GM12878 (cell line): ENCODE measurements at regions not wholly inside any gene's neighbourhood (a gene's known extent, or its start where the extent isn't known, plus 50 kb on each side); places are given as distances from the start of the nearest gene placed in this dataset.

Experiments used
- ATF7 ChIP-seq: fragments of 450-650 bp; IDR thresholded peaks from 2 replicates; pipeline ENCODE4 v1.6.1; 2016; ENCODE audit warnings: low read depth, mild to moderate bottlenecking
- CTCF ChIP-seq, 3 experiments: IDR thresholded peaks in 2 of 3; conservative IDR thresholded peaks in 1 of 3; 2 replicates each; pipeline ENCODE4 v1.5.1; 2011; ENCODE audit warnings: low read depth in 3 of 3, low read length in 3 of 3, mild to moderate bottlenecking in 3 of 3, control low read depth in 2 of 3, moderate library complexity in 2 of 3, inconsistent platforms in 1 of 3, mixed read lengths in 1 of 3; ENCODE audit not compliant: control insufficient read depth in 2 of 3, insufficient read depth in 1 of 3; ENCODE audit errors: extremely low read depth in 1 of 3
- EZH2 ChIP-seq: IDR thresholded peaks from 2 replicates; pipeline ENCODE4 v1.6.1; 2012; ENCODE audit warnings: low read depth, mild to moderate bottlenecking, control low read depth, inconsistent platforms, low read length, borderline replicate concordance; ENCODE audit not compliant: control insufficient read depth
- TF ChIP-seq, protein P1 (sequence below): IDR thresholded peaks from 2 replicates; pipeline ENCODE4 v1.6.1; 2012; ENCODE audit warnings: low read depth, low read length, improper control_type of control experiment

DNA sequence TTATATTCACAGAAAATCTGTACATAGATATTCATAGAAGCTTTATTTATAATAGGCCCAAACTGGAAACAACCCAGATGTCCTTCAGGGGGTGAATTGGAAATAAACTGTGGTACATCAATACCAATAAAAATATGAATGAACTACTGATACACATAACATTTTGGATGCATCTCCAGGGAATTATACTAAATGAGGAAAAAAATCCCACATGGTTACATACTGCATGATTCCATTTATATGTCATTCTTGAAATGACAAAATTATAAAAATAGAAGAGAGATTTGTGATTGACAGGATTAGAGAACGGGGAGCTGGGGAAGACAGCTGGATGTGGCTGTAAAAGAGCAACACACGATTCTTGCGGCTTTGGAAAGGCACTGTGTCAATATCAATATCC, 435.0 kb downstream of the TMEM182 start:
- TF ChIP-seq ATF7 (no peak), EZH2 (no peak), CTCF (IDR thresholded peaks at IDR 0.05 in 2 of 3, conservative IDR thresholded peaks at IDR 0.05 in 1 of 3; ENCODE audit: control insufficient read depth in 2 of 3, extremely low read depth in 1 of 3, insufficient read depth in 1 of 3, low read depth in 3 of 3, low read length in 3 of 3) (no peak)
- TF ChIP-seq, protein P1, sequence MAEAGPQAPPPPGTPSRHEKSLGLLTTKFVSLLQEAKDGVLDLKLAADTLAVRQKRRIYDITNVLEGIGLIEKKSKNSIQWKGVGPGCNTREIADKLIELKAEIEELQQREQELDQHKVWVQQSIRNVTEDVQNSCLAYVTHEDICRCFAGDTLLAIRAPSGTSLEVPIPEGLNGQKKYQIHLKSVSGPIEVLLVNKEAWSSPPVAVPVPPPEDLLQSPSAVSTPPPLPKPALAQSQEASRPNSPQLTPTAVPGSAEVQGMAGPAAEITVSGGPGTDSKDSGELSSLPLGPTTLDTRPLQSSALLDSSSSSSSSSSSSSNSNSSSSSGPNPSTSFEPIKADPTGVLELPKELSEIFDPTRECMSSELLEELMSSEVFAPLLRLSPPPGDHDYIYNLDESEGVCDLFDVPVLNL: no peak
